ENCODE measurements at regions not wholly inside any gene's neighbourhood (a gene's known extent, or its start where the extent isn't known, plus 50 kb on each side); places are given as distances from the start of the nearest gene placed in this dataset.
A peak's percentile ranks its signal among the peaks of the same experiment; 100 is the strongest.

DNA sequence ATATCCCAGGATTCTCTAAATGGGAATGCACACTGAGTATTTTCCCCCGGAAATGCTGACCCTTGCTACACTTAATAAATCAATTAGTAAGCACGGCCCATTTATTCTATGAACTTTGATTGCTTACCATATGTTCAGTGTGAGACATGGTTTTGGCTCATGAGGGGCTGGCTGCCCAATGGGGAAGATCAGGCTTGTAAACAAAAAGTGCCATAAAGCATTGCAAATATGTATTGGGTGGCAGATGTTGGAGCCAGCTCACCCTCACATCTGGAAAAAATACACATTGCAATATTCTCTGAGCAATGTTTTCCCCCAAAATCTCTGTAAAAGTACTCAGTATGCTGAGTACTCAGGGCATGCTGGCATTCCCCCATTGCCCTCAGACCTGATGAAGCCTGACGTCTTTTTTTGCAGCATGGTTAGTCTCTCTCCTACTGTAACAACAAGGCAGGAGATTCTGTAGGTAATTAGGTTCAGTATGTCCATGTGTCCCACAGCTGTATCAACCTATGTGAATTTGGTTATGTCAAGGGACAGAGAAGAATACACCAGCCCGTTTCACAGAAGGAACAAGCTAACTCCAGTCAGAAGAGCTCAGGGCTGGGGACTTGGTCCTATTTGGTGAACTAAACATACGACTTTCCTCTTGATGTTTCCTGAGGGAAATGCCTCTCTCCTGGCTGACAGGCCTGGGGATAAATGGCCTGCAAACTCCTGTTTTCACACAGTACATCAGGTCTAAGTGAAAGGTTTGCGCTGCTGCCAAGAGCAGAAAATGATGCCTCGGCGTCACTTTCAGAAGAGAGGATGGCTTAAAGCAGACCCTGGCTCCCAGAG is 202.4 kb downstream of the INSIG2 start:
- Histone ChIP-seq H3K27ac (ENCODE audit: low read depth, low read length) (no peak overlapping the region), H2AK5ac (ENCODE audit: low read length) (no peak overlapping the region), H3K4me3 (ENCODE audit: low read length) (no peak overlapping the region), H3K4me2 (ENCODE audit: low read length) (no peak overlapping the region), H3K36me3 (ENCODE audit: control insufficient read depth, insufficient read depth, low read length) (no peaks in the 10 kb centered on the region), H3K18ac (ENCODE audit: low read length) (no peak overlapping the region), H4K8ac (ENCODE audit: low read depth, low read length) (no peak overlapping the region), H4K5ac (ENCODE audit: low read length) (no peak overlapping the region), H3K4me1 (ENCODE audit: control insufficient read depth, low read depth, low read length) (no peaks in the 10 kb centered on the region), H3K23ac (ENCODE audit: low read length) (no peak overlapping the region), H2BK5ac (ENCODE audit: low read length) (no peak overlapping the region), H2BK15ac (replicated peaks; ENCODE audit: low read depth) (no peak overlapping the region), H2BK120ac (ENCODE audit: low read depth, low read length) (no peak overlapping the region), H3K56ac (ENCODE audit: low read length) (no peak overlapping the region), H3K27me3 (ENCODE audit: insufficient read depth, low read length, poor library complexity) (no peaks in the 10 kb centered on the region), H3K4ac (ENCODE audit: low read depth, low read length) (no peak overlapping the region), H3K9ac (ENCODE audit: low read length) (no peak overlapping the region), H3K79me2 (ENCODE audit: control insufficient read depth, insufficient read depth, low read length) (no peaks in the 10 kb centered on the region), H3K79me1 (ENCODE audit: low read length) (no peaks in the 10 kb centered on the region)
- WGBS (ENCODE audit: extremely low coverage, insufficient coverage, low lambda C conversion rate), result no CpG with 5 or more reads among the region's 8 CpGs
- DNase-seq, result no peak

GRCh38 chr2:118279005-118279404 is 190.7 kb downstream of the INSIG2 start:
- WGBS (ENCODE audit: extremely low coverage, insufficient coverage, low lambda C conversion rate), result no CpG with 5 or more reads among the region's 3 CpGs
- peak; percentile 29 for DNase-seq
- Histone ChIP-seq H3K36me3 (ENCODE audit: control insufficient read depth, insufficient read depth, low read length) (no peaks in the 10 kb centered on the region), H4K8ac (ENCODE audit: low read depth, low read length) (no peak overlapping the region), H3K27me3 (ENCODE audit: insufficient read depth, low read length, poor library complexity) (no peaks in the 10 kb centered on the region), H3K4me1 (ENCODE audit: control insufficient read depth, low read depth, low read length) (peaks cover 12% of the 10 kb centered on the region), H3K9ac (ENCODE audit: low read length) (no peak overlapping the region), H3K27ac (ENCODE audit: low read depth, low read length) (no peak overlapping the region), H3K56ac (ENCODE audit: low read length) (no peak overlapping the region), H4K5ac (ENCODE audit: low read length) (no peak overlapping the region), H3K4me3 (ENCODE audit: low read length) (no peak overlapping the region), H2AK5ac (ENCODE audit: low read length) (no peak overlapping the region), H3K18ac (ENCODE audit: low read length) (no peak overlapping the region), H3K23ac (ENCODE audit: low read length) (no peak overlapping the region), H2BK120ac (ENCODE audit: low read depth, low read length) (no peak overlapping the region), H2BK5ac (ENCODE audit: low read length) (no peak overlapping the region), H3K4ac (ENCODE audit: low read depth, low read length) (no peak overlapping the region), H3K4me2 (ENCODE audit: low read length) (no peak overlapping the region), H3K79me1 (ENCODE audit: low read length) (no peaks in the 10 kb centered on the region), H2BK15ac (replicated peaks; ENCODE audit: low read depth) (no peak overlapping the region), H3K79me2 (ENCODE audit: control insufficient read depth, insufficient read depth, low read length) (no peaks in the 10 kb centered on the region)

DNA sequence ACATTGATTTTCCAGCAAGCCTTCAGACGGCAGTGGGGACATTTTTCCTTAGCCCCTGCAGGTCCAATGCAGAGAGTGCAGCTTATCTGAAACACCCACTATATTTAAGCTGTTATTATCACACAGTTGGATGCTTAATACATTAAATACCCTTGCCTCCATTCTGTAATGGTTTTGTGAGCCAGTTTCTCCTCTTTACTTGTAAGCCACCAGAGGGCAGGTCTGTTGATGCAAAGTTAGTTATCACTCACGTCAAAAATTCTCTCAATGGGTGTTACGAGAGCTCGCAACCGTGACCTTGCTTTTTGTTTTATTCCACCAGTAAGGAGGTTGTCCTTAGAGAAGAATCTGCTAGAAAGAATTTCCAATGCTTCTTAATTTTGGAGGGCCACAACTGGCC is 189.8 kb downstream of the INSIG2 start:
- DNase-seq, result peak; percentile 10
- WGBS (ENCODE audit: extremely low coverage, insufficient coverage, low lambda C conversion rate), result no CpG with 5 or more reads among the region's 5 CpGs
- H4K5ac ChIP-seq (ENCODE audit: low read length), result no peak overlapping the region

GRCh38 chr2:118274841-118275510 is 186.7 kb downstream of the INSIG2 start:
- no CpG with 5 or more reads among the region's 4 CpGs for WGBS (ENCODE audit: extremely low coverage, insufficient coverage, low lambda C conversion rate)
- H3K23ac ChIP-seq (ENCODE audit: low read length), result no peak overlapping the region
- no peak overlapping the region for H4K8ac ChIP-seq (ENCODE audit: low read depth, low read length)
- H3K18ac ChIP-seq (ENCODE audit: low read length), result no peak overlapping the region
- H2BK15ac ChIP-seq (replicated peaks; ENCODE audit: low read depth), result no peak overlapping the region
- H2AK5ac ChIP-seq (ENCODE audit: low read length), result no peak overlapping the region
- H3K4me1 ChIP-seq (ENCODE audit: control insufficient read depth, low read depth, low read length), result no peaks in the 10 kb centered on the region
- no peak overlapping the region for H3K56ac ChIP-seq (ENCODE audit: low read length)
- H2BK120ac ChIP-seq (ENCODE audit: low read depth, low read length), result no peak overlapping the region
- H2BK5ac ChIP-seq (ENCODE audit: low read length), result no peak overlapping the region
- H3K79me1 ChIP-seq (ENCODE audit: low read length), result no peaks in the 10 kb centered on the region
- no peak overlapping the region for H3K27ac ChIP-seq (ENCODE audit: low read depth, low read length)
- H3K4me3 ChIP-seq (ENCODE audit: low read length), result no peak overlapping the region
- H4K5ac ChIP-seq (ENCODE audit: low read length), result no peak overlapping the region
- H3K4me2 ChIP-seq (ENCODE audit: low read length), result no peak overlapping the region
- no peak overlapping the region for H3K4ac ChIP-seq (ENCODE audit: low read depth, low read length)
- no peak overlapping the region for H3K9ac ChIP-seq (ENCODE audit: low read length)
- H3K36me3 ChIP-seq (ENCODE audit: control insufficient read depth, insufficient read depth, low read length), result no peaks in the 10 kb centered on the region
- no peaks in the 10 kb centered on the region for H3K27me3 ChIP-seq (ENCODE audit: insufficient read depth, low read length, poor library complexity)
- H3K79me2 ChIP-seq (ENCODE audit: control insufficient read depth, insufficient read depth, low read length), result no peaks in the 10 kb centered on the region
- no peak for DNase-seq

More for the DNA sequence above, 189.8 kb downstream of the INSIG2 start:
- Histone ChIP-seq H3K79me2 (ENCODE audit: control insufficient read depth, insufficient read depth, low read length) (no peaks in the 10 kb centered on the region), H3K27ac (ENCODE audit: low read depth, low read length) (no peak overlapping the region), H3K4me3 (ENCODE audit: low read length) (no peak overlapping the region), H2BK5ac (ENCODE audit: low read length) (no peak overlapping the region), H2AK5ac (ENCODE audit: low read length) (no peak overlapping the region), H3K36me3 (ENCODE audit: control insufficient read depth, insufficient read depth, low read length) (no peaks in the 10 kb centered on the region), H3K56ac (ENCODE audit: low read length) (no peak overlapping the region), H3K79me1 (ENCODE audit: low read length) (no peaks in the 10 kb centered on the region), H3K4me2 (ENCODE audit: low read length) (no peak overlapping the region), H2BK15ac (replicated peaks; ENCODE audit: low read depth) (no peak overlapping the region), H3K18ac (ENCODE audit: low read length) (no peak overlapping the region), H3K23ac (ENCODE audit: low read length) (no peak overlapping the region), H2BK120ac (ENCODE audit: low read depth, low read length) (no peak overlapping the region), H3K4me1 (ENCODE audit: control insufficient read depth, low read depth, low read length) (peaks cover 9% of the 10 kb centered on the region), H3K4ac (ENCODE audit: low read depth, low read length) (no peak overlapping the region), H3K9ac (ENCODE audit: low read length) (no peak overlapping the region), H4K8ac (ENCODE audit: low read depth, low read length) (no peak overlapping the region), H3K27me3 (ENCODE audit: insufficient read depth, low read length, poor library complexity) (no peaks in the 10 kb centered on the region)

DNA sequence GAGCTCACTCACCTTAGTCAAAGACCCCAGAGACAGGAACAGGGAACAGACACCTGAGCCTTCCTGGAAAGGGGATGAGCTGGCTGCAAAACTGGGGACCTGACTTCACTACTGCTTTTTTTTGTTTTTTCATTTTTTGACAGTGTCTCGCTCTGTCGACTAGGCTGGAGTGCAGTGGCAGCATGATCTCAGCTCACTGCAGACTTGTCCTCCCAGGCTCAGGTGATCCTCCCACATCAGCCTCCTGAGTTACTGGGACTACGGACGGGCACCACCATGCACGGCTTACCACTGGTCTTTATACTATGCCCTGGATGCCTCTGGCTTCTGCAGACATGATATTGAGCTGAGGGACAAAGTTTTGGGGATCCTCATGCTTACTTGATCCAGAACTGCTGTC is 184.1 kb downstream of the INSIG2 start:
- H3K18ac ChIP-seq (ENCODE audit: low read length), result no peak overlapping the region
- no peak overlapping the region for H3K27ac ChIP-seq (ENCODE audit: low read depth, low read length)
- no peaks in the 10 kb centered on the region for H3K79me2 ChIP-seq (ENCODE audit: control insufficient read depth, insufficient read depth, low read length)
- H3K4ac ChIP-seq (ENCODE audit: low read depth, low read length), result no peak overlapping the region
- H3K4me2 ChIP-seq (ENCODE audit: low read length), result no peak overlapping the region
- H3K9ac ChIP-seq (ENCODE audit: low read length), result no peak overlapping the region
- no peak overlapping the region for H4K5ac ChIP-seq (ENCODE audit: low read length)
- WGBS (ENCODE audit: extremely low coverage, insufficient coverage, low lambda C conversion rate), result no CpG with 5 or more reads among the region's 5 CpGs
- no peaks in the 10 kb centered on the region for H3K79me1 ChIP-seq (ENCODE audit: low read length)
- no peak overlapping the region for H3K23ac ChIP-seq (ENCODE audit: low read length)
- H2AK5ac ChIP-seq (ENCODE audit: low read length), result no peak overlapping the region
- no peaks in the 10 kb centered on the region for H3K4me1 ChIP-seq (ENCODE audit: control insufficient read depth, low read depth, low read length)
- H3K36me3 ChIP-seq (ENCODE audit: control insufficient read depth, insufficient read depth, low read length), result no peaks in the 10 kb centered on the region
- DNase-seq, result no peak
- no peak overlapping the region for H2BK120ac ChIP-seq (ENCODE audit: low read depth, low read length)
- H3K27me3 ChIP-seq (ENCODE audit: insufficient read depth, low read length, poor library complexity), result no peaks in the 10 kb centered on the region
- H3K56ac ChIP-seq (ENCODE audit: low read length), result no peak overlapping the region
- no peak overlapping the region for H4K8ac ChIP-seq (ENCODE audit: low read depth, low read length)
- no peak overlapping the region for H2BK5ac ChIP-seq (ENCODE audit: low read length)
- H3K4me3 ChIP-seq (ENCODE audit: low read length), result no peak overlapping the region
- H2BK15ac ChIP-seq (replicated peaks; ENCODE audit: low read depth), result no peak overlapping the region
